ENCODE measurements at regions not wholly inside any gene's neighbourhood (a gene's known extent, or its start where the extent isn't known, plus 50 kb on each side); places are given as distances from the start of the nearest gene placed in this dataset.
"Not testable (repeated sequence)": the region's sequence is repeated elsewhere in the genome, so short reads cannot be mapped to it uniquely, and the experiment has no call there.

DNA sequence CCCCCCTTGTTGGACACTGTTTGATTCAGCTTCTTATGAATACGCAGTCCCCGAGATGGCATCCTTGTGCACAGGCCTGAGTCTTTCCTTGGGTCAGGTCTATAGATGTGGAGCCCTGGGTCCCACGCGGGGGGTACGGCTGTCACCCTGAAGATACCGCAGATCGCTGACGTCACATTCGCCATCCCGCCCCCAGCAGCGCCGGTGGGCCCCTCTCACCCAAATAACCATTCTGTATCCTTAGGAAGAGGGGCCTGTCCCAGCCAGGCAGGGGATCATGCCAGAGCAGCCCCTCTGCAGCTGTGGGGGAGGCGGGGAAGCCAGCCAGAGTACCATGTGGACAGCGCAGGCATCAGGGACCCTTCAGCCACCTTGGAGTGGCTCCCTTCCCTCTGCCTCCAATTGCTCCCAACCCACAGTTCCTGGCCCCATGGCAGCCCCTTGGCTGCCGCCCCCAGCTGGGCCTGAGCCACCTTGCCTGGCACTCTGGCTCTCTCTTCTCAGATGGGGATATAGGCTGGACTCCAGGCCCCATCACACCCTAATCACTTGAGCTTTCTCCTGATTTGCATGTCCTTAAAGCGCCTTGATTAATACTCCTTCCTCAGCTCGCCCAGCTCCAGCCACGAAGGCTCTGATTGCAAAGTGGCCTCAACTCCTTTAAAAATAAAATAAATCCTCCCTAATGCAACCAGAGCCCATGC lies 189.8 kb downstream of the C9orf50 start:
- DNase-seq, result no peak

DNA sequence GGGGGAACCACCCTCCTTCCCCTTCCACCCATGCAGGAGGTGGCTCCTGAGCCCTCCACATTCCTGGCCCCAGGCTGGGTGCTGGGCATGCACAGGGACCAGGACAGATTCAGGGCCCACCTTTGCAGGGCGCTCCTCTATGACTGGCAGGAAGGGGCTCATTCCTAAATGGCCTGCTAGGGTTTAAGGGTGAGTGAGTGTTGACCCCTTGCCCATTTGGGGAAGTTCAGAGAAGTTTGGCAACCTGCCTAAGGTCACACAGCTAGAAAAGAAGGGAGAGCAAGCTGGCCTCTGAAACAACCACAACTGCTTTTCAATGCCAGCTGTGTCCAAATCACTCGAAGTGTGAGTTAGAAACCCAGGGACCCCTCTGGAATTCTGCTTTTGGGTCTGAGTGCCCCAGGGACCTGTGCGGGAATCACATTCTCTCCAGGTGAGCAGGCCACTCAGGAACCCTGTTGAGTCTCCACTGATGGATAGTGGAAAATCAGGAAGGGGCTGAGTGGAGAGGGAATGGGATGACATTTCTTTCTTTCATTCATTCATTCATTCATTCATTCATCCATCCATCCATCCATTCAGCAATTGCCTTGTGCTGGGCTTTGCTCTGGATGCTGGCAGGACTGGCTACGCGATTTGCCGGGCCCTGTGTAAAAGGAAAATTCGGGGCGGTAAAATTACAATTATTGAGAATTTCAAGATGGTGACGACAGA lies 191.9 kb downstream of the C9orf50 start:
- no peak for DNase-seq

DNA sequence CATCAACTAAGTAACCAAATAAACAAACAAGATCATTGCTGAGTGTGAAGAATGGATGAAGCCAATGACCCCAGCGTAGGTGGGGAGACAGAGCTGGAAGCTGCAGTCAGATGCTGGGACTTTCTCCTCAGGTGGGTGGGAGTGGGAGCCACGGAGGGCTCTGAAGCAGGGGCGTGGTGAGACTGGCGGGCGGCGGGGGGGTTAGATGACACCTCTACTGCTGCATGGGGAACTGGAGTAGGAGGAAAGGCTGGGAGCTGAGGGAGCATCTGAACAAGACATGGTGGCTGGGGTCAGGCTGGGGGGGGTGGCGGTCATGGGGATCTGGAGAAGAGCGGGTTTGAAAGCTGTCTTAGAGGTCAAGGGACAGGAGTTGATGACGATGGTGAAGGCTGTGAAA lies 193.8 kb downstream of the C9orf50 start:
- DNase-seq, result no peak

DNA sequence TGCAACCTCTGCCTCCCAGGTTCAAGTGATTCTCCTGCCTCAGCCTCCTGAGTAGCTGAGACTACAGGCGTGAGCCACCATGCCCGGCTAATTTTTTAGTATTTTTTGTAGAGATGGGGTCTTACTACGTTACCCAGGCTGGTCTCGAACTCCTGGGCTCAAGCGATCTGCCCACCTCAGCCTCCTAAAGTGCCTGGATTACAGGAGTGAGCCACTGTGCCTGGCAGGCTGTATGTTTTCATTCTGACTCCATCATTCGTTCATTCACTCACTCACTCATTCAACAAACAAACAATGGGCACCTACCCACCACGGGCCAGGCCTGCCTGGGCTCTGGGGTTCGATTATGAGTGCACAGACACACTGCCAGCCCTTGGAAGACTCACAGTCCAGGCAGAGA lies 197.1 kb downstream of the C9orf50 start:
- DNase-seq, result not testable (repeated sequence)

DNA sequence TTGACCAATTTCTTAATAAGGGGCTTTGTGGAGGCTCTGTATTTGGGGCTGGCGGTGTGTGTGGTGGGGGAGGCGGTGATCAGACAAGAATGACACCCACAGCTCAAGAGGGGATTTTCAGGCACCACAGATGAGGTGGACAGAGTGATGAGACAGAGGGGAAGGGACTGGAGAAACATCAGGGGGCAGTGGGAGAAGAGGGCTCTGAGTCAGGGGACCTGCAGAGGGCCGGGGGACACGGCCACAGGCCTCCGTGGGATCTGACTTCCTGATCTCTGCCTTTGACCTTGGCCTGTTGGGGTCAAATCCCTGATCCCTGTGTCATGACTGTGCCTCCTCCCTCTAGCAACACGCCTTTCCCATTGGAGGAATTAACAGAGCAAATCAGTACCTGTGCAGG lies 197.7 kb downstream of the C9orf50 start:
- no peak for DNase-seq

DNA sequence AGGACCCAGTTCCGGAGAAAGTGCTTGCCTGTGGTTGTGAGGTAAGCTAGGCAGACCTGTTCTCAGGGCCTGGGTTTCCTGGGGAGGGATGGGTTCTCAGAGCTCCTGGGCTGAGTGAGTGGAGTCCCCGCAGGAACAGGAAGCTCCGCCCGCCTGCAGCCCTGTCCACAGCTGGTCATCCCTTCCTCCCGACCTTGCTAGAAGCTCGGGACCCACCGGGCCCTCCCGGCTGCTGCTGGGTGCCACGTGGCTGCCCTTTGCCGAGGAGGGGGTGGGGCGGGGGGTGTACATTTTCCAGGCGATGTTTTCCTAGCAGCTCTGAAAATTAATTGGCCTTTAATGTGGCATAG lies 198.1 kb downstream of the C9orf50 start:
- DNase-seq, result no peak

DNA sequence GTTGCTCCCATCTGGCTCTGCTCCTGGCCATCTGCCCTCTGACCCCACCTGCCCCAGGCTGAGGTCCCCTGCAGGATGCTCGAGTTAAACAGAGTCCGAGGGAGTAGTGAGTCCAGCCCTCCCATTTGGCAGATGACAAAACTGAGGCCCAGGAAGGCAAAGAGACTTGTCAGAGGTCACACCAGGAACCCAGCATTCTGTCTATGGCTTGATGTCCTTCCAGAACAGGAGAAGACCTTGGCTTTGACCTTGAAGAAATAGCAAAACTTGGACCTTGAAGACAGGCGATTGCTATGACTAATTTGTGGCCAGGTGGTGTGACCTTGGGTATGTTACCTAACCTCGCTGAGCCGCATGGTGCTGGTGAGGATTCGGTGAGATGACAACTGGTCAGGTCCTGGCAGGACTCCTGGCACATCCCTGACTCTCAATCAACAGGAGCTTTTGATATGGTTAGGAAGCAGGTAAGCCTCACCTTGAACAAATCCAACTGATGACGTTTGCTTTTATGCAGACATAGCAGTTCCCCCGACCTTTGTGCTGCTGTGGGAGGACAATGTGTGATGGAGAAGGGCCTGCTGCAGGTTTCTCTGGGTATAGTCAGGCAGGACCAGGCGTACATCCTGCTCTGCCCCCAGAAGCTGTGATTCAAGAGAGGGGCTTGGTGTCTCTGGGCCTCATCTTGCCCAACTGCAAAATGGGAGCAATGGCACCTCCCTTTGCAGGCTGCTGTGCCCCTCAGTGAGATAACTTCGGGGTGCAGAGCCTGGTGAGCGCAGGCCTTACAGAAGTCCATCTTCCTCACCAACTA lies 198.7 kb downstream of the C9orf50 start:
- no peak for DNase-seq

DNA sequence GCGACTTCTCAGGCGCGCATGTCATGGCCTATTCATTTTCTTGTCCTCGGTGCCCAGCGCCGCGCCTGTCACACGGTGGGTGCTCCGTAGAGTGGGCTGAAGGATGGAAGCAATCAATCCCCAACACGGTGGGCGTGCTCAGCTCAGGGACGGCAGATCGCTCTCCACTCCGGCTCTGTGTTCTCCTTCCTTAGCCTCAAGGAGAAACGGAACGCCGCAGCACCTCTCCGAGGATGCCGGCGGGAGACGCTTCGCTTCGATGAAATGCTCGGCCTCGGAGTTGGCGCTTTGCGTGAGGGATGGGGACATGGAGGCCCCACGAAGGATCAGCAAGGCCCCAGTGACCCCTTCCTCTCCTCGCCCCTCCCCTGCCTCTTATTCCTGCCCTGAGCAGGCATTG lies 199.5 kb downstream of the C9orf50 start:
- no peak for DNase-seq

DNA sequence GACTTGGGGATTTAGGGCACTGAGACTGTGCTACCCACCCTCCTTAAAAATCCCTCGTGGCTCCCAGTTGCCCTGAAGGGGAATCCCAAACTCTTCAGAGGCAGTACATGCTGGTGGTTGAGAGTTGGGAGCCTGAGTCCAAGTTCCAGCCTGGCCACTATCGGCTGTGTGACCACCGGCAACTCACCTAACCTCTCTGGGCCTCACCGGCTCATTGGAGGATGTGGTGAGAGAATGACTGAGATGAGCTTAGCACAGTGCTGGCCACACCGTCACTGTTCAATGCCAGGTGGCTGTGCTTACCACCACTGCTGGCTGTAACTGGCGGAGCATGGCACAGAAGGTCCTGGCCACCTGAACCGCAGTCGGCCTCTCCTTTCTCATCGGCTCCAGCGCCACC lies 200.2 kb downstream of the C9orf50 start:
- no peak for DNase-seq

DNA sequence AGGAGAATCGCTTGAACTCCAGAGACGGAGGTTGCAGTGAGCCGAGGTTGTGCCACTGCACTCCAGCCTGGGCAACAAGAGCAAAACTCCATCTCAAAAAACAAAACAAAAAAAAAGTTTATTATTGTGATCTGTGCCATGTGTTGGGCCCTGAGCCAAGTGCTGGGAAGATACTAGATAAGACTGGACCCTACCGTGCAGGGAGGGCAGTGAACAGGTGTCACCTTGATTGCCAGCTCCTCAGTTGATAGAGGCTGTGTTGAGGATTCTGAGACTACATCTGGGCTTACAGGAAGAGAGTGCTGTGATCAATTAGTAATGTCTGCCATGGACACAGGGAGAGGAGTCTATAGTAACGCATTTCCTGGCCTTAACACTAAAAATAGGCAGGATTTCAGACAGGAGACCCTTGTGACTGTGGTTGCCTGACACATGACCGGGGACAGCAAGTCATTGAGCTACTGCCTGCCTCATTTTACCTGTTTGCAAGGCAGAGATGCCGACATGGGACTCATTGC lies 201.5 kb downstream of the C9orf50 start:
- no peak for DNase-seq

DNA sequence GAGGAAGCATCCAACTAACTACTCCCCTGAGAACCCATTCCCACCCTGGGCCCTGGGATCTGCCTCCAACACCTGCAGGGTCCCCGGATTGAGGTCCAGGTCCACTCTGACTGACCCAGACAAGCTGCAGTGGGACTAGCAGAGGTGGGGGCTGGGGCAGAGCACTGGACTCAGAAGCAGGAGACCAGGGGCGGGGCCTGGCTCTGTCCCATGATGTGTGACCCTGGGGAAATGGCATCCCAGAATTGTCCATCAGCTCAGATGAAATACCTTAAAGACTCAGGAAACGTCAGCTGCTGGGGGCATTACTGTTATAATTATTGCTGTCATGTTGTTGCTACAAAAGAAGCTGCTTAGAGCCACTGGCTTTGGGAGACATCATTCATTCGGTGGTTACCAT lies 202.4 kb downstream of the C9orf50 start:
- no peak for DNase-seq

DNA sequence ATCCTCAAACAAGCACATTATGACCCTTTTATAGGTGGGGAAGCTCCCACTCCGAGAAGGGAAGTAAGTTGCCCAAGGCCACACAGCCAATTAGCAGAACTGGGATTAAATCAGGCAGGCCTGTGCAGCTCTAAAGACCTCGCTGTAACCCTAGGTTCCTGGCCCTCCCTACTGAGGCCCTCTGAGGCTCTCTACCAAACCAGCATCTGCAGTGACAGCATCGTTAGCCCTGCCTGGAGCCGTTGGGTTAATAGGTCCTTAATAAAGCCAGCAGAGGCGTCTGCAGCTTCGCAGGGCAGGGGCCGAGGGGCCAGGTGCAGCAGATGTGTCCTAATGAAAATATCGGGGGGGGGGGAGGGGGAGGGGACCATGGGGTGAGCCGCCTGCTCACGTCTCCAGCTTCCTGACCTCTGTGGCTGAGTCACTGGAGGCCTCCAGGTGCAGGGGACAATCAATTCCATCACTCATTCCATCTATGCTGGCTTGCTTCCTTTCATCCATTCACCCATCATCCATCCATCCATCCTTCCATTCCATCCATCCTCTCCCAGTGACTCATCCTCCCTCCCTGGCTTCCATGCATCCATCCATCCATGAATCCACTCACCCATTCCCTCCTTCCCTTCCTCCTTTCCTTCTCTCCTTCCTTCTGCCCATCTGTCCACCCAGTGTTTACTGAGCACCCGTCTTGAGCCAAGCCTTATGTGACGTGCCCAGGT lies 203.9 kb downstream of the C9orf50 start:
- DNase-seq, result peak; percentile 74

DNA sequence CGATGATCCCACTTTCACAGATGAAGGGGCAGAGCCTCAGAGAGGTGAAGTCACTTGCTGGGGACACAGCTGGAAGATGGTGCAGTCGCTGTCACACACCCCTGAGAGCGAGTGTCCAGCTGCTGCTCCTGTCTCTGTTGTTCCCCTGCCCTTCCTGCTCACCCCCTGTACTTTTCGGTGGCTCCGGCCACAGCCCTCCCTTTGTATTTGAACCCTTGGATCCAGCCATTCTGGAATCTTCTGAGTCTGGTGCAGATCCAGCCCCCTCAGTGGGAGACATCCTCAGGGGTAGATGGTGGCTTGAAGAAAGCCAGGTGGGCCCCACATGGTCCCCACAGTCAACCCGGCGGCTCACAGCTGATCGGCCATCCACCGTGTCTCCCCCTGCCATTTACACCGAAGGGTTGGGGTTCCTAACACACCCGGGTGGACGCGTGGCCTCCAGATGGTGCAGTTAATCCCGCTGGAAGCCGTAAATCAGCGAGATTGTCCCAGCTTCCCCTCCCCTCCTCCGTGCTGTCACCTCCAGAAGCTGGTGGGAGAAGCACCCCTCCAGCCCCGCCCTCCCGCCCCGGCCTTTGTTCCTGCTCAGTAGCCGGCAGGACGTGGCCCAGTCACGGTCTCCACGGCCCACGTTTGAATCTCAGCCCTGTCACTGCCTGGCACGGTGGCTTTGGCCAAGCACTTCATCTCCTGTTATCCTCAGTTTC lies 204.8 kb downstream of the C9orf50 start:
- no peak for DNase-seq

DNA sequence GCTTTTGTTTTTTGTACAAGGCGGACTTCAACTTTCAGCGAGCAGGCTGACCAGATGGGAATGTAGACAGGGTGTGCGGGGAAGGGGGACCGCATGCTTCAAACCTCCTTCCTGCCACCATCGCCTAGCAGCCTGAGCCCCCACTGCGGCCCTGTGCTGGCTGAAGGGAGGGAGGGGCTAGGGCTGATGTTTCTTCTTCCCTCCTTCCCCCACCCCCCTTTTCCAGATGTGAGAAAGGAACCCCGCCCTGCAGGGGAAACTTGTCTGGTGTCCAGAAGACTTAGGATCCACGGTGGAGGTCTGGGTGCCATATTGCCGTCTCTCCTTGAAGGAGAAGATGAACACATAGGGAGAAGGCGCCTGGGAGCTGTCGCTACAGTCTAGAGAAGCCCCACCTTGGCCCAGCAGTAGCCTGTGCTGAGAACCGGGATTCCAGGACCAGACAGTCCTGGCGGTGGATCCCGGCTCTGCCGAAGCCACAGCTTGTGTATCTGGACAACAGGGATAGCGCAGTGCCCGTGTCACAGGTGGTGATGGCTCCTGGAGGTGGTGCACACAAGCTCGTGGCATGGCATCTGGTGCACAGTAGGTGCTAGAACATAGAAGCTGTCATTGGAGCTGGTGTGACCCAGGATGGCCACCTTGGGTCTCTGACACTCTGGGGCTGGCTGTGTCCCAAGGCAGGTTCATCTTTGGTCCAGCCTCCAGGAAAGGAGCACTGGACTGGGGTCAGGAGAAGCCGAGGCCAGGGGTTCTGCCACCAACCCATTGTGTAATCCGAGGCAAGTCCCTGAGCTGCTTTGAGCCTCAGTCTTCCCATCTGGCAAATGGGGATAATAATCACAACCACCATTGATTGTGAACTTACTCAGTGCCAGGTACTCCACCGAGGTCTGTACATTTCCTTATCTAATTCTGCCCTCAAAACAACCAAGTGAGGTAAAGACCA lies 205.6 kb downstream of the C9orf50 start:
- no peak for DNase-seq

DNA sequence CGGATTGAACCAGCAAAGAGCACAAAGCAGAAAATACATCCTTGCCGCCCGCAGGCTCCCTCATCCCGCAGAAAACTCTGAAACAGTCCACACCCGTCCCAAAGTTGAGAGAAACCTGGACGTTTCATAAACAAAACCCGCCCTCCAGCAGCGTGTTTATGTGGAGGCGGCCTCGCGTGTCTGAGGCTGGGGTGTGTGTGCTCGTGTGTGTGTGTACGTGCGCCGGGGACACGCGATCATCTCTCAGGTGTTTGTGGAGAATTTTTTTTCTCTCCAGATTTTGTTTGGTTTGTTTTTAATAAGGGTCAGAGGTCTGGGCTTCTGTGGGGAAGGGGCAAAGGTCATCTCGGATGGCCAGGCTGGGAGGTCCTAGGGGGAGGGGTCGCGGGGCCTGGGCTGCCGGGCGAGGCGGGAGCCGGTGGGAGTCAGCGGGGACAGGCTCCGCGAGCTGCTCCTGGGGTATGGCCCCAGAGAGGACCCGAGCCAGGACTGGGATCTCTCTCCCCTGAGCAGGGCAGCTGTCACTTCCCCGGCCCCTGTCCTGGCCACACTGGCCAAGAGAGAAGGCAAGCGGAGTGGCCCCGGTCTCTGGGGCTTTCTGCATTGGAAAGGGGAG lies 206.4 kb downstream of the C9orf50 start:
- no peak for DNase-seq

DNA sequence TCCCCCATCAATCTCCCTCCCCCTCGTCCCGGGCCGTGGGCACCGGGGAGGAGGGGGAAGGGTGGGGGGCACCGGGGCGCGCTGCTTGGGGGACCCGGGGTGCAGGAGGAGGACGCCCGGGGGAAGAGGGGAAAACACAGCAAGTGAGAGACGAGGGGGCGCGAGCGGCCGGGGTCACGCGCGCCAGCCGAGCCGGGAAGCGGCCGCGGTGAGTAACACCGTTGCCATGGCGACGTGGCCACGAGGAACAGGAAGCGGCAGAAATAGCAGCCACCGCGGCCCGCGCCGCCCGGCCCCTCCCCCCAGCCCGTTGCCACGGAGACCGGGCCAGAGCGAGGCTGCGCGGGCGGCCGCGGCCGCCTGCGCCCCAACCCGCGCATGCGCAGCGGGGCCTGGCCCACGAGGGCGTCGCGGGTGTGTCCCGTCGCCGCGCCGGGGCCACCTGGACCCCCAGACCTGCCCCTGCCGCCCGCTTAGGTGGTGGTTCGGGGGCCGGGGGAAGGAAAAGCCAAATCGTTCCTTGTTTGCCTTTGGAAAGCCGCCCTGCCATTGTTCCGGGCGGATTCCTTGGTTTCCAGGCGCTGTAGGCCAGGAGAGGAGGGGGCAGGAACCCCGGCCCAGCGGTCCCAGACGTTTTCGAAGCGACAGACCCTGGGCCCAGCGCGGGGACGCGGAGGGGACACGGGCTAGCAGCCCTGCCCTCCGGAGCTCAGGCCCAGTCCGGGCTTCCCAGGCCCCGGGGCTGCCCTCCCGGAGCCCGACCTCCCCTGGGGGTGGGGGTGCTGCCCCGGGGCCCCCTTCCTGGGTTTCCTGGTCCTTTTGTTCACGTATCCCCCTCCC lies 207.1 kb downstream of the C9orf50 start:
- peak; percentile 89 for DNase-seq

DNA sequence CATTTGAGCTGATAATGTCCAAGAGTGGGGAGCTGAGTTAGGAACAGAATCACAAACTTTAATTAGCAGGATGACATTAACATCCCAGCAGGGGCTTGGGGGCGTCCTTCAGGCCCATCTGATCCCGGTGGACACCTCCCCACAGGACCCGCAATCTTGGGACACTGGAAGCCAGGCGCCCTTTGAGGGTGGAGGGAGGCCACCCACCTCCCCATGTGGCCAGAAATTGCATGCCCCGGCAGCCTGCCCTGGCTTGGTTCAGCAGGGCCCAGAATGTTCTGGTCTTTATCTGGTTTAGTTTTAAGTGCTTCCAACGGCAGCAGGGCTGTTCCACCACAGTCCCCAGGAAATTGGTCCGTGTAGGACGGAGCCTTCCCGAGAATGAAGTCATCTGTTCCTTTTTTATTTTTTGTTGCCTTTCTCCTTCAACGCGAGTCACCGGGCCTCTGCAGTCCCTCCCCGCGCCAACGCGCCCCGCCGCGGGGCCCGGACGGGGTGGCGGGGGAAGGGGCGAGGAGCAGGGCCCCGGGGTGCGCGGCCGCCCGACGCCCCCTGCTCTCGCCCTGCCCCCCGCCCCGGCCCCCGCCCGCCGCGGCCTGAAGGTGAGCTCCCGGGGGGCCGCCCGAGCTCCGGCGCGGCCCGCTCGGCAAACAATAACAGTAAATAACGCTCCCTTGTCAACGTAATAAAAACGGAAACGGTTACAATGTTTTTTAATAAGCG lies 207.9 kb downstream of the C9orf50 start:
- peak; percentile 62 for DNase-seq

DNA sequence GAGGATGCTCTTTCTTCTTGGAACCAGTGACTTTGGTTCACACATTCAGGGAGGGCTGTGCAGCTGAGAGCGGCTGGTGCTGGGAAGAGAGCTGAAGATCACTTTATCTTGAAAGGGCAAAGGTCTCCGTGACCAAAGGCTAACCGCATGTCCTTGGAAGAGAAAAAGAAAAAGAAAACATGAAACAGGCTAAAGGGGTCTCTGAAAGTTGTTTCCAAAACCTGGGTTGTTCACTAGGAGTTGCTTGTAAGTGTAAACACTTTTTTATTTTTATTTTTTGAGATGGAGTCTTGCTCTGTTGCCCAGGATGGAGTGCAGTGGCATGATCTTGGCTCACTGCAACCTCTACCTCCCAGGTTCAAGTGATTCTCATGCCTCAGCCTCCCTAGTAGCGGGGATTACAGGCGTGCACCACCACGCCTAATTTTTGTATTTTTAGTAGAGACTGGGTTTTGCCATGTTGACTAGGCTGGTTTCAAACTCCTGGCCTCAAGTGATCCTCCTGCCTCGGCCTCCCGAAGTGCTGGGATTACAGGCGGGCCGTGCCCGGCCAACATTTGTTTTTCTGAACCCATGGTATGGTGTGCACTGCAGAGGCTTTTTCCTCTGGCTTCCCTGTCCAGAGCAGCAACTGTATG lies 208.6 kb downstream of the C9orf50 start:
- not testable (repeated sequence) for DNase-seq

All from NCI-H1417 treated with DMSO at 0.1 percent for 48 hours (cell line).